ENCODE measurements at regions not wholly inside any gene's neighbourhood (a gene's known extent, or its start where the extent isn't known, plus 50 kb on each side); places are given as distances from the start of the nearest gene placed in this dataset.
A peak's percentile ranks its signal among the peaks of the same experiment; 100 is the strongest.

DNA sequence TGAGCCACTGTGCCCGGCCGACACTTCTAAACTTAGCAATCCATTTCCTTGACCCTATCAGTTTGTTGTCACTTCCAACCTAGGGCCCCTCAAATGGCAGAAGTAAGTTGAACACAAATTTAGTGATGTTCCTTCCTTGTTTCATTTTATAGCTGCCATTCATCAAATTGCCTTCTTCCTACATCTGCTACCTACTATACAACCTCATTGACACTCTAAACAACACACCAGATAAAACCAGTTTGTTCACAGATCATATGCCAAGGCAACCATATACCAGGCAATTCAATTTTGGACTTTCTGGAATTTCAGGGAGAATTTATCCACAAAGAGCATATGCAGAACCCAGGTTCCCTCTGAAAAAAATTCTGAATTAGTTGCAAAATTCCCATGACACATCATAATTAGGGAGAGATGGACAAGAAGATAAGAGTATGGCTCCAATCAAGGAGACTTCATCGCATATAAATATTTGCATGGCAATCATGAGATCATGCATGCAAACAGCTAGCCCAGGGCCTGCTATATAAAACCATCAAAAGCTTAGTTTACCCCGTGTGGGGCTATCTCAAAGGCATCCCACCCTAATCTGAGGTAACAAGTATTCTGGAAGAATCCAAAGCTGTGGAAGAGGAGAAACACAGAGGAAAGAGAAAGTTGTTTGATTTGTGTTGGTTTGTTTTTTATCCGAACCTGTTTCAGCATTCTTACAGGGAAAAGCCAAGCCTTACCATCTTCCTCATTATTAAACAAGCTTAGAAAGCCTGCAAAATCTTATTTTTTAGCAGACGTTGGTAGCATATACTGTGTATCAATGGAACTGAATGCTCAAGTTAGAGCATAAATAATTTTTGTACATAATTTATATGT is 132.8 kb upstream of the TNFAIP3 start:
- H2AFZ ChIP-seq (replicated peaks) = no peak overlapping the region
- no peaks in the 10 kb centered on the region for H3K9me3 ChIP-seq (ENCODE audit: low read depth)
- no peaks in the 10 kb centered on the region for H3K27me3 ChIP-seq
- H3F3A ChIP-seq (ENCODE audit: low read depth) = no peaks in the 10 kb centered on the region
- no peaks in the 10 kb centered on the region for H3K36me3 ChIP-seq
- no peak for DNase-seq (ENCODE audit: low spot score)
- Mint-ChIP-seq H3K36me3 (no peaks in the 10 kb centered on the region), H3K4me1 (peaks cover 16% of the 10 kb centered on the region), H3K4me3 (no peak overlapping the region), H3K9me3 (no peaks in the 10 kb centered on the region), H3K27me3 (ENCODE audit: insufficient read depth, low read depth) (no peaks in the 10 kb centered on the region), H3K27ac (no peak overlapping the region)
- H3K79me2 ChIP-seq (ENCODE audit: low read depth) = no peaks in the 10 kb centered on the region
- H3K4me3 ChIP-seq = no peak overlapping the region
- H3K4me1 ChIP-seq = peaks cover 6% of the 10 kb centered on the region
- H3K27ac ChIP-seq = no peak overlapping the region
- no peak overlapping the region for H3K4me2 ChIP-seq
- H3K9ac ChIP-seq = no peak overlapping the region
- TF ChIP-seq EZH2 (IDR thresholded peaks at IDR 0.05) (no peak), EZH2phosphoT487 (IDR thresholded peaks at IDR 0.05) (no peak)
- TF ChIP-seq, protein P1, sequence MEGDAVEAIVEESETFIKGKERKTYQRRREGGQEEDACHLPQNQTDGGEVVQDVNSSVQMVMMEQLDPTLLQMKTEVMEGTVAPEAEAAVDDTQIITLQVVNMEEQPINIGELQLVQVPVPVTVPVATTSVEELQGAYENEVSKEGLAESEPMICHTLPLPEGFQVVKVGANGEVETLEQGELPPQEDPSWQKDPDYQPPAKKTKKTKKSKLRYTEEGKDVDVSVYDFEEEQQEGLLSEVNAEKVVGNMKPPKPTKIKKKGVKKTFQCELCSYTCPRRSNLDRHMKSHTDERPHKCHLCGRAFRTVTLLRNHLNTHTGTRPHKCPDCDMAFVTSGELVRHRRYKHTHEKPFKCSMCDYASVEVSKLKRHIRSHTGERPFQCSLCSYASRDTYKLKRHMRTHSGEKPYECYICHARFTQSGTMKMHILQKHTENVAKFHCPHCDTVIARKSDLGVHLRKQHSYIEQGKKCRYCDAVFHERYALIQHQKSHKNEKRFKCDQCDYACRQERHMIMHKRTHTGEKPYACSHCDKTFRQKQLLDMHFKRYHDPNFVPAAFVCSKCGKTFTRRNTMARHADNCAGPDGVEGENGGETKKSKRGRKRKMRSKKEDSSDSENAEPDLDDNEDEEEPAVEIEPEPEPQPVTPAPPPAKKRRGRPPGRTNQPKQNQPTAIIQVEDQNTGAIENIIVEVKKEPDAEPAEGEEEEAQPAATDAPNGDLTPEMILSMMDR (IDR thresholded peaks at IDR 0.05) = no peak
- H4K20me1 ChIP-seq (ENCODE audit: low read depth) = no peaks in the 10 kb centered on the region

DNA sequence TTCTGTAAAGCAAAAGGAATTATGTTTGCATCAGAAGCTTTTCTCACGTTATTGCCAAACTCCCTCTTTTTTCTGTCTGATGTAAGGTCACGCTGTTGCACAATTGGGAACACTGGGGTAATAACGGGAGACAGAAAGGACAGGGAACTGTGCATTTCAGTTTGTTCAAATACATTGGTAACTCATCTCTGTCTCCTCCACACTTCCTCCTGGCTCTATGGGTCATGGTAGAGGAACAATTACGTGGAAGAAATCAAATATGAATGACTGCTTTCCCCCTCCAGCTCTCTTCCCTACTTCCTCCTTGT is 132.2 kb upstream of the TNFAIP3 start:
- Histone ChIP-seq H3K27me3 (no peaks in the 10 kb centered on the region), H4K20me1 (ENCODE audit: low read depth) (no peaks in the 10 kb centered on the region), H3F3A (ENCODE audit: low read depth) (no peaks in the 10 kb centered on the region), H3K27ac (no peak overlapping the region), H3K79me2 (ENCODE audit: low read depth) (no peaks in the 10 kb centered on the region), H2AFZ (replicated peaks) (no peak overlapping the region), H3K9ac (no peak overlapping the region), H3K36me3 (no peaks in the 10 kb centered on the region), H3K4me3 (no peak overlapping the region), H3K9me3 (ENCODE audit: low read depth) (no peaks in the 10 kb centered on the region), H3K4me1 (peaks cover 6% of the 10 kb centered on the region), H3K4me2 (no peak overlapping the region)
- no peak overlapping the region for H3K27ac Mint-ChIP-seq
- H3K4me3 Mint-ChIP-seq = no peak overlapping the region
- DNase-seq (ENCODE audit: low spot score) = no peak
- H3K36me3 Mint-ChIP-seq = no peaks in the 10 kb centered on the region
- TF ChIP-seq EZH2 (IDR thresholded peaks at IDR 0.05) (no peak), EZH2phosphoT487 (IDR thresholded peaks at IDR 0.05) (no peak)
- TF ChIP-seq, protein P1 (IDR thresholded peaks at IDR 0.05) = no peak
- H3K9me3 Mint-ChIP-seq = no peaks in the 10 kb centered on the region
- peaks cover 19% of the 10 kb centered on the region for H3K4me1 Mint-ChIP-seq
- H3K27me3 Mint-ChIP-seq (ENCODE audit: insufficient read depth, low read depth) = no peaks in the 10 kb centered on the region

- no peaks in the 10 kb centered on the region for H3K79me2 ChIP-seq (ENCODE audit: low read depth)
- no peak overlapping the region for H3K9ac ChIP-seq
- Mint-ChIP-seq H3K4me3 (no peak overlapping the region), H3K4me1 (peaks cover 25% of the 10 kb centered on the region), H3K9me3 (no peaks in the 10 kb centered on the region), H3K36me3 (no peaks in the 10 kb centered on the region), H3K27me3 (ENCODE audit: insufficient read depth, low read depth) (no peaks in the 10 kb centered on the region), H3K27ac (no peak overlapping the region)
- H3K4me3 ChIP-seq = no peak overlapping the region
- H4K20me1 ChIP-seq (ENCODE audit: low read depth) = no peaks in the 10 kb centered on the region
- TF ChIP-seq EZH2phosphoT487 (IDR thresholded peaks at IDR 0.05) (no peak), EZH2 (IDR thresholded peaks at IDR 0.05) (no peak)
- TF ChIP-seq, protein P1 (IDR thresholded peaks at IDR 0.05) = no peak
- H3K36me3 ChIP-seq = no peaks in the 10 kb centered on the region
- no peak for DNase-seq (ENCODE audit: low spot score)
- no peaks in the 10 kb centered on the region for H3K9me3 ChIP-seq (ENCODE audit: low read depth)
- H3K4me2 ChIP-seq = no peak overlapping the region
- H3F3A ChIP-seq (ENCODE audit: low read depth) = peaks cover 6% of the 10 kb centered on the region
- H3K4me1 ChIP-seq = peaks cover 14% of the 10 kb centered on the region
- peak overlapping the region; percentile 15 for H2AFZ ChIP-seq (replicated peaks)
- no peaks in the 10 kb centered on the region for H3K27me3 ChIP-seq
- H3K27ac ChIP-seq = no peak overlapping the region
Observed at GRCh38 chr6:137736048-137736818, 130.8 kb upstream of the TNFAIP3 start.

All from neural progenitor cell (in vitro differentiated cells).